GOT3 (cell line): ENCODE measurements at regions not wholly inside any gene's neighbourhood (a gene's known extent, or its start where the extent isn't known, plus 50 kb on each side); places are given as distances from the start of the nearest gene placed in this dataset.

Experiments
- DNase-seq: peaks from one replicate; lab custom pipeline; 2025; ENCODE audit warnings: mixed read lengths; lab: John Stamatoyannopoulos, UW

DNA sequence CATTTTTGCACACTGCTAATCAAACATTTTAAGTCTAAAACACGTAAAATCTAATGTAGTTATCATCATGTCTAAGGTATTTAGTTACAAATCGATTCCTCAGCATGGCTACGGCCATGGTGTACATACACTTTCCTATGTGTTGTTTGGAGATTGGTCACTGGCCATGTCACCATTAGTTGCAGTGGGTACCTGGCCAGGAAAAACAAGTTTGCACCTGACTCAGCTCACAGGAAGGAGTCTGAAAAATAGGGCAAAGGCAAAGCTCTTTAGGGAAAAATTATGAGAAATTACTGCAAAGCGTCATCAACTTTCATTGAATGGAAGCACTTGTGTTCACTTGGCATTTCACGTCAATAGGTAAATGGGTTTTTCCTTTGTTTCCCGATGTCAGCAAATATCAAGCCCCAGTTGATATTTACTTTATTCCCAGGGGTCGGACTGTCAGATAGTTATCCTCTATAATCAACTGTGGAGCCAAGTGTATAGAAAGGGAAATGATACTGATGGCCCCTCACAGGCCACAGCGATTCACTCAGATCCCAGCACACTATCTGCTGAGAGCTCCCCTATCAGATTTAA lies 626.0 kb upstream of the ADAMTS16 start:
- DNase-seq: no peak

DNA sequence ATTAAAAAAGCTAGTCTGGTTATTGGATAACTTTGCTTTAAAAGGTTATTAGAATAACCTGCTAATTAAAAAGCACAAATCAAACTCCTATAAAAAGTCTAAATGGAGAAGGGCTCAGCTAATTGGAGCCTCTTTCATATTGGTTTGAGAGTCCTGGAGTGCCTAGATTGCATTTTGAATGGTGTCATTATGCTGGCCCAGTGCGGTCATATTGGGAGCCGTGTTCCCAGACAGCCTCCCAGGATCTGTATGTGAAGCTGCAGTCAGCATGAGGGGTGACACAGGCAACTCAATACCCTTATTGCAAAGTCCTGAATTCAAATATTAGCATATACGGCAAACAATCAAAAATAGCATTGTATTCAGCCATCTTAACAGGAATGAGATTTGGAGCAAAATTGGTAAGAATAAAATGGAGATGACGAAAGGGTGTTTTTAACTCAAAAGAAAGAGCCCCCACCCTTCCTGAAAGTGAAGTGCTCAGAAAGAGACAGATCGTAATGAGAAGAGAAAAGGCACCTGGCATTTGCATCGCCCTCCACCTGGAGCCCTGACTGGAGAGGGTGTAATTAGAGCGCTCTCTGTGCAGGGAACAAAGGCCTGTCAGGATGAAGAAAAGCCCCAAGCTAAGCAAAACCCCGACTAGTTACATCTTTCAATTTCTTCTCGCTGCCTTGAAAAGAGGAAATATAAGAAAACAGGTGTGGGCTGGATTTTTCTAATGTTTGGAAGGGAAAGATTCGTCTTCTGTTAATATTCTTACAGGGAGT lies 621.0 kb upstream of the ADAMTS16 start:
- DNase-seq: no peak

GRCh38 chr5:4520559-4520958 lies 619.6 kb upstream of the ADAMTS16 start:
- no peak for DNase-seq

- DNase-seq: no peak
Observed at GRCh38 chr5:4523038-4523437, 617.1 kb upstream of the ADAMTS16 start.

DNA sequence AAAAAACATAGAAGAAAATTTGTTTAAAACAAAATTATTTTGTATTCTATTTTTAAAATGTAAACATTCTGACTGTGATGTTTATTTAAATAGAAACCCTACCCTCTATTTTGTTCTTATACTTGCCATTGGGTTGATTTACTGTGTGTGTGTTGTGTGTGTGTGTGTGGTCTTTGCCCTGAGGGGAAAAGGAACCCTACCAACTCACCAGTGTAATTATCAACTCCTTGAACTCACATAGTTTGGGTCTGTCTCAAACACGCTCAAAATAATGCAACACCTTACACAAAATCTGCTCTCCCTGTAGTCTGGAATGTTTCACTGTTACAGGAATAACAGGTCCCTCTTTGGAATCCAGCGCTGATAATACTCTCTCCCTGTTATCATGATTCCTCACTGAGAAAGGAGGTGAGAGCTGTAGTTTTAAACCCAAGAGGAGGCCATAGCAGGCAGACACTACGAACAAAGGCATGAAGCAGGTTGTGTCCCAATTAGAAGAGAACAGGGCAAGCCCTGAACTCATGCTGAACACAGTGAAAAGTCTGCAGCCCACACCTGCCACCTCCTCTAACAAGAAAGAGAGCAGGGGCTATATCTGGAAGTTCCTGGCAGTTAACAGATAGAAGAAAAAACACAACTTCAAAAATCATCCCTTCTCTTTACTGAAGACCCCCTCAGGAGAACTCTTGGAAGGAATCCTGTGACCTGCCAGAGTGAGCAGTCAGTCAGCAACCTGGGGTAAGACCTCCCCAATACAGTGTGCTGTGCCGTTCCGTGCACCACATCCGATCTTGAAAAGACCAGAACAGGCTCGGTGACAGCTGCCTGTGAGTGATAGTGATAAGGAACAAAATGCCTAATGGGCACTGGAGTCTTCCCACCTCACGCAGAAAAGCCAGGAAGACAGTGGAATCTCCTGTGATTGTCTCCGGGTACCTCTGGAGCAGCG lies 608.1 kb upstream of the ADAMTS16 start:
- DNase-seq: no peak

DNA sequence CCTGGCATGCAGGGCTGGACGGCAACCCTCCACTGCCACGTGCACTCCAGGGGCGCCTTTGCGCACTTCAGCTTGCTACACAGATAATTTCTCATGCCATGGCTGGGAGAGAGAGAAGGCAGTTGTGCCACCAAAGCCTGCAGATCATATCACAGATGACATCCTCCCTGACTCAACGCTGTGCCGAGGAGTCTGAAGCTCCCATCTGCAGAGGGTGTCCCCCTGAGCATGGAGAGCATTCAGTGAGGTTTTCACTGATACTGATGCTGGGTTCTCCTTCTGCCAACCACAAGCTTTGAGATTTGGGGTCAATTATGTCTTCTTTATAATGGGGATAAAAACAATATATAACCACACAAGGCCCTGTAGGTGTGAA lies 607.4 kb upstream of the ADAMTS16 start:
- DNase-seq: no peak

DNA sequence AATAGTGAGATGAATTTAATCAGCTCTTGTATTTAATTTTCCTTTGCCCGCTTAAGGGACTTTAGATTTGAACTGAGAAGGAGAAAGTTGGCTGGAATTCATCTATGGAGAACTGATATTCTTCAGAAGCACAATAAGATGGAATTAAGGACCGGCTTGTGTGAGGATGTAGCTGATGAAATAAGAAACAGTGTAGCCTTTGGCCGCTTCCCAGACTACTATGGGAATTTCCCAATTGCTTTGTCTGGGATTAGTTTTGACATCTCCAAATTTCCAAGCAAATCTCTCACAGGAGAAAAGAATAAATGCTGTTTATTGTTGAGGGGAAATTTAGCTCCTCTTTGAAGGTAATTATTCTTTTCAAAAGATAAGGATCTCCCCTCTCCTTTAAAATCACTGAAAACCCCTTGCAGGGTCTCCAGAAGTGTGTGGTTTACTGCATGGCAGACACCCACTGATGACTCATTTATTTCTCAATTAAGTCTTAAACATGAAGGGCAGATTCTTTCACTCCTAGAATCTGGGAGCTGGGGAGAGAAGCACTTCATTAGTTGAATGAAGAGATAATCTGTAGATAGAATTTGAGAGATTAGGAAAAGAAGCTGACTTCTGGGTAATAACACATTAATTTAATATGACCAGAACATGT lies 606.5 kb upstream of the ADAMTS16 start:
- no peak for DNase-seq

DNA sequence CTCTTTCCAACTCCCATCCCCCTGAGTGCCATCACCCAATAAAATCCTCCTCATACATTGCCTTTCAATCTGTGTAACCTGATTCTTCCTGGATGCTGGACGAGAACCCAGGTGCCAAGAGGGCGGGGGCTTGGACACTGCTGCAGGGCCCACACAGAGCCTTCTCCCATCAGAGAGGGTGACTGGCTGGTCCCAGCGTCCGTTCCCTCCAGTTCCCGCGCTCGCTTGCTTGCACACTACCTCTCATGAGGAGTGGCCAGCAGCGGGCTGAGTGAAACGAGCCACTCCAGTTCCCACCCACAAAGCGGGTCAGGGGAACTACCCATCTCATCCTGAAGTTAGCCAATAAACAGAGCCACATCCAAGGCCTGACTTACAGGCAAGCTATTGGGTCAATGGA lies 602.6 kb upstream of the ADAMTS16 start:
- DNase-seq: no peak

DNA sequence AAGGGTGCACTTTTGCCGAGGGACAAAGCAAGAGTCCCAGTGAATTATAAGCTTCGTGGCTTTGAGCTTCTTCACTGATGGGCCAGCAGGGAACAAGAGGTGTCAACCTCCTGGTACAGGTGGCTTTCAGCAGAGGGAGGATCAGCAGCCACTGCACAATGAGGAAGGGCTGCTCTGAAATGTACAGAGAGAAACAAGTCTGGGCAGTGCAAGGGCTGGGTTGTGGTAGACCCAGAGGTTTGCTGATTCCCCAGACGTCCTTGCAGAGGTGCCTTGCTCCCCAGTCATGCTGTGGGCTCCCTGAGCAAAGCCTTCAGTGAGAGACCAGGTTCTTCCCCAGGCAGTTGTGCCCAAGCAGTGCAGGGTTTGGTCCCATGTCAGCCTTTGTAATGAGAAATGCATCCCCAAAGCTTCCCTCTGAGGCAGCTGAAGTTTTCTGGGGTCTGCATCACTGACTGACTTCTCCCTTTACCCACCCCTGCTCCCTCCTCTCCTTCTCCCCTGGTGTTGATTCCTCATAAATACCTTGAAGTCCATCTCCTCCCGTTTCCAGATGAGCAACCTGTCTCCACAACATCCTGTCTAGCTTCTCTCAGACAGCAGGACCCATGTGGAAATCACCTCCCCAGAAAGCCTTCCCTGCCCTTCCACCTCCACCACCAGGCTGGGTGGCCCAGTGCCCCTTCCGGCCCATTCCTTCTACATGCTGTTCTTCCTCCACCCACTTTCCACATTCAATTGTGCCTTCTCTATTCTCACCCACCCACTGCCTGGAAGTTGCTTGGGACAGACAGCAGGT lies 599.6 kb upstream of the ADAMTS16 start:
- DNase-seq: no peak

GRCh38 chr5:4541334-4541733 lies 598.8 kb upstream of the ADAMTS16 start:
- DNase-seq: no peak

GRCh38 chr5:4542145-4542778 lies 597.9 kb upstream of the ADAMTS16 start:
- no peak for DNase-seq

- no peak for DNase-seq
Observed at GRCh38 chr5:4544049-4544670, 596.0 kb upstream of the ADAMTS16 start.

DNA sequence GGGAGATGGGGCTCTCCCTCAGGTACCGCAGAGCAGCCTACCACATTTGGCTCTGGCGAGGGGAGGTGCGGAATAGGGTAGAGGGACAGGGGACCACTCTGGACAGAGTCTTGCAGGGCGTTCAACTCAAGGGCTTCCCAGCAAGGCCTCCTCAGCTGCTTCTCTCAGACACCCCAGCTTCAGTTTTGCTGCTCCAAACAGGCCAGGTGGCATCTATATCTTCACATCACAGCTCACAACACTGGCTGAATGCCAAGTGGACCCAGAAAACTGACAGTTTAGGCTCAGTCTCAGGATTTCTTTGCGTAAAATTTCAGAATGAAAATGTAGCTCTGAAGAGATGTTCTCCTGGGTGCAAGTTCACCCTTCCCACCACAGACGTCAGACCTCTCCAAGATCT lies 592.6 kb upstream of the ADAMTS16 start:
- DNase-seq: no peak

DNA sequence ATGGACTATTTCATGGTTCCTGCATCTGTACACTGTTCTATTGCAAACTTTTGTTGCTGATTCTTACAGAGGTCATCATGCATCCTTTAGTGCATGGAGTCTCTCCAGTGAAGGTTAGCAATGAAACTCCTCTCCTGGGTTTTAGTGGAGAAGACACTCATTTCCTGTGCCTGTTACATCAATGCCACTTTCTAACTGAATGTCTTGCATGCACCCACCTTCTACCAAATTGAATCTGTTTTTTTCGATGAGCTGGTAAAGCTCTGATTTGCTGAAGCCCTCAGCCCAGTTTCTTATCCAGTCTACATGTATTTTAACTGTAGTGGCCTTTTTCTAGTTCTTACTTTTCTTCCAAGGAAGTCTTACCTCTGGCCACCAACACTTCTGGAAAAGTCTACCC lies 591.8 kb upstream of the ADAMTS16 start:
- no peak for DNase-seq

- DNase-seq: no peak
Observed at GRCh38 chr5:4549351-4549750, 590.8 kb upstream of the ADAMTS16 start.

- DNase-seq: no peak
Observed at GRCh38 chr5:4551034-4551433, 589.1 kb upstream of the ADAMTS16 start.

- DNase-seq: no peak
Observed at GRCh38 chr5:4553130-4553529, 587.0 kb upstream of the ADAMTS16 start.

DNA sequence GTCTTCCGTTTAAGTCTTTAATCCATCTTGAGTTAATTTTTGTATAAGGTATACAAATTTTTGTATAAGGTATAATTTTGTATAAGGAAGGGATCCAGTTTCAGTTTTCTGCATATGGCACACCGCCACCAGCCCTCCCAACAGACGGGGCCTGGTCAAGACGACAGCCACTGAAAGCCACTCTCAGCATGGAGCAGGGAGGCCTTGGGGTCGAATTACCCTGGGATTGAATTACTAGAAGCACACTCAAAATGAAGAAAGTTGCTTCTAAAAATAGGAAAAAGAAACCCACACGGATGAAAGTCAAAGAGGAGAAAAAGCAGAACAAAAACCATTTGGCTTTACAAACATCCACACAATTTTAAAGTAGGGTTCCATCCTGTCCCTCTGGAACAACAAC lies 586.2 kb upstream of the ADAMTS16 start:
- DNase-seq: no peak

- DNase-seq: no peak
Observed at GRCh38 chr5:4555725-4556285, 584.3 kb upstream of the ADAMTS16 start.

GRCh38 chr5:4561403-4561802 lies 578.7 kb upstream of the ADAMTS16 start:
- DNase-seq: no peak
